Activated T-cell treated with anti-CD3 and anti-CD28 coated beads for 24 hours (primary cell): ENCODE measurements at regions not wholly inside any gene's neighbourhood (a gene's known extent, or its start where the extent isn't known, plus 50 kb on each side); places are given as distances from the start of the nearest gene placed in this dataset.

Experiments used
- DNase-seq: peaks from one replicate; pipeline ENCODE4 v3.0.0-alpha.2; 2020; ENCODE audit warnings: low read depth

DNA sequence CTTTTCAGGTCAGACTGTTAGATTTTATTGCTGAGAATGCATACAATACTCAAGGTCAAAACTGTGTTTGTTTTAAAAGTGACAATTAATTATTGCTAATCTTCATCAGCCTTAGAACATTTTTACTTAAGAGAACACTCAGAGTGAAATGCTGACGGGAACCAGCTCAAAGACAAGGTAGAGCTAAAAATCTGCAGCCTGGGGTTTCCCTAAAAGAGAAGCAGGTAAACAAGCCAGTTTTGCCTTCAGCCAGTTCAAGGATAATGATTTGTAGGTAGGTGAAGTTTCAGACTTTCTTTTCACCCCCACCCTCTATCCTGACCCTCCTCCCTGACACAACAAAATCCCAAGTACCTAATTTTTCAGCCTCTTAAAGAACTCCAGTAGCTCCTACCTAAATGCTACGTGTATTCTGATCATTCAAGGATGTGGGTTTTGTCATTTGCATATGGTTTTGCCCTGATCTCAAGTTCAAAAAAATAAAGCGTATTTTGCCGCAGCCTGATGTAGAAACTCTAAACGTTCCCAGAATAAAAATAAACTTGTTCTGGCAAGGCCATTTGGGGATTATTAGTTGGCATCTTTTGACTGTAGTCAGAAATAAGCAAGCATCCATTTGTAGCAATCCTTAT lies 407.2 kb downstream of the EFNA5 start:
- DNase-seq: no peak

DNA sequence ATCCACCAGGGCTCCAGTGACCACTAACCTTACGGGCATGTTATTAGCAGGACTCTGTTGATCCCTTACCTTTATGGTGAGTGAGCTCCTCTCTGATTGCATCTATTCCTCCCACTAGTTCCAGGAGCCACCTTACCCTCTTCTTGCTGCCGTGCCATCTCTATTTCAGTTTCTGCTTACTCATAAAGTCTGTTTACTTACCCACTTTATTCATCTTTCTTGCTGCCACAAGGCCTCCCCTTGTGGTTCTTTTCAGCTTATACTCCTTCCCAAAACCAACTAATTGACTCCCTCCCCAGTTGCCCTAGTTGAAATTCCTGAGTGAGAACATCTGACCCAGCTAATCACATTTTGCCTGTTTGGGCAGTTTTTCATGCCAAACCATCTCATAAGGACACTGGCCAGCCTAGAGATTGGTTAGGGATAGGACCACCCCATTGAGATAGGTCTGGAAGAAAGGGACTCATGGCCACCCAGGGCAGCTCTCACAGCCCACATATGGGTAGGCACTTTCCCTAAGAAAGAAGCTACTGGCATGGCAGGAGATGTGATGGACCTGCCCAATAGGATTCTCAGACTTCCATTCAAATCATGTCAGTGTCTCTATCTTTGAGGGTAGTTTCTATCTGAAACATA lies 412.7 kb downstream of the EFNA5 start:
- DNase-seq: no peak

DNA sequence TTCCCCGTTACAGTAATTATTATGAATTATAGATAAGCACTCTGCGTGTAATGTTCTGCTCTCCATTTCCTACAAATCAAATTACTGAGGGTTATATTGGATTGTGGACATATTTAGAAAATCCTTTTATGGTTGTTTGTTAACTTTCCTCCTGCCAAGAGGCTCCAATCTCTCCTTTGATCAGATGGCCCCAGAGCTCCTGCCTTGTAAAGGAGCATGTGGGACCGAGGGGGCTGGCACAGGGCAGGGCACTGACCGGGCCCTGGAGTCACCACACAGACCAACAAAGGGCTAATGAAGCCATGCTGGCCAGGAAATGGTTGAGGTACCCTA lies 415.9 kb downstream of the EFNA5 start:
- no peak for DNase-seq

DNA sequence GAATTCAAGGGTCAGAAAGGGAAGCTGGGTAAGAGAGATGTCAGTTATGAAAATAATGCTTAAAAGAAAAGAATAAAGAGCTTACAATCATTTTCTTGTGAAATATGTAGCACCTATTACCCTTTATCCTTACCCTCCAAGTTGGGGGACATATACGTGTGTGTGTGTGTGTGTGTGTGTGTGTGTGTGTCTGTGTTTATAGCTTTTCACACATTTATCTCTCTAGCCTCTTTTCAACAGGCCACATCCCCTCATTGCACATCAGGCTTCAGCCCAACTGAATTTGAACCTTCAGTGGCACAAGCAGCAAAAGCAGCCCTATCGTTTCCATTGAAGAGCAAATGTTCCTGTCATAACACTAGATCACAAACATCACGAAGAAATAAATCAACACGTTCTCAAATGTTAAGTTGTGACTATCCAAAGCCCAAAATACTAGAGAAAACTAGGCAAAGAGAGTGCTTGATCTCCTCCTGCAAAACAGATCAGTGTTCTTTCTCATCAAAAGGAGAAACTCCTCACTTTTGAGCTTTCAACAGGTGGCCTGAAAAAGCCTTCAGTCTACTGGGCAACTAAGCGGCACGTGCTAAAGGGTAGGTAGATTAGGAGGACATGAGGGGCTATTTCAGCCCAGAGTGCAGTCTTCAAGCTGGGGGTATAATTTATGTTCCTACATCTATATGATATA lies 416.4 kb downstream of the EFNA5 start:
- DNase-seq: no peak

DNA sequence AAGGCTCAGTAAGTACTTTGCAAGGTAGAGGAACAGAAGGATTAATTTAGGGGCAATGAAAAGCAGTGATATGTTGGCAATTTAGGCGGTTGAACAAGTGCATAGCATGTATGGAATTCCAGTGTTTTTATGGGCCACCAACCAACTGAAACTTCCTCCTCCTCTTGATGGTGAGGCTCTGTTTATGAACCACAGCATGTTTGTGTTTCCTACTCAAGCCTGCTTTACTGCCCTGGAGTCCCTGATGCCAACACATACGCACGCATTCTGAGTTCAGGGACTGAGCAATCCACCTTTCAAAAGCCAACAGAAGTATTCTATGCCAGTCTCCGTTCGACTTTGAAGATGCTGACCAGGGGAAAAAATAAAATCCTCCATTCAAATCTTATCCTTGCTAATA lies 417.5 kb downstream of the EFNA5 start:
- no peak for DNase-seq

DNA sequence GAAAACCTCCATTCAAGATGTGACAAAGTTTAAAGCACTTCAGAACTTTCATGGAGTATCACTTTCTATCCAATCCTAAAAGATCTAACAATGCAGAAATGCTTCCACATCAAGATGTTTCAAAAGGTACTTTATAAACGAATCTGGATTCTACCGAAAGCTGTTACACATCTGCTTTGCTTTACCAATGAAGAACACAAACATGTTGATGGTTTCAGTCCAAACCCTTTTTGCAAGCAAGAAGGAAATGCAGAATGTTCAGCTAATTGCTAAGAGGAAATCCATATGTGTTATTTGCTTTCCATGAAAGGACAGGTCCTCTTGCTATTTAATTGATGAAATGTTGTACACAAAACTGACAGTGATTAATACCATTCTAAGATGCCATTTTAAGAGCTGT lies 419.6 kb downstream of the EFNA5 start:
- DNase-seq: no peak

DNA sequence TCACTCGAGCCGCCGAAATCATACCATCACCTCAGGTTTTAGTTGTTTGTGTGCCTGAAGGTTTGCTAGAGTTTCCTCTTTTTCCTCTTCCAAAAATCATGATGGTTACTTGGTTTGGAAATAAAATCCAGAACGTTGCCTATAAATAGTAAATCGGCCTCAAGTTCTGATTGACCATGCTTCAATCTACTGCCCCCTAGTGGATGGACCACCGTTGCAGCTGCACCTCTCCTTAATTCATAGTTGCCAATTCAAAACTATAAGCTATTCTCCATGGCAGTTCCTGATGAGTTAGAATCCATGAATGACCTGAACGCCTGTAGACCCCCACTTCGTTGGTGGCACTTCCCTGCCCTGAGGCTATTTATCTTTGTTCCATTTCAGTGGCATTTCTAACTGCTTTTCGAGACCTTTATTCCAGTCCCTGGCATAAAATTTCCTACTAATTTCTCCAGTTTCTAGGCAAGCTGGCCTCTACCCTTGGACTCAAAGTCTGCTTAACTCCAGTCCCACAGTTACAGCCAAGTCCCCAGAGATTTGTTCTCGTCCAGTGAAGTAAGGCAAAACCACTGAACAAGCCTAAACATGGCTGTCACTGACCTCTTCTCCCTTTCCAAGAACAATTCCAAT lies 422.6 kb downstream of the EFNA5 start:
- peak; percentile 10 for DNase-seq

DNA sequence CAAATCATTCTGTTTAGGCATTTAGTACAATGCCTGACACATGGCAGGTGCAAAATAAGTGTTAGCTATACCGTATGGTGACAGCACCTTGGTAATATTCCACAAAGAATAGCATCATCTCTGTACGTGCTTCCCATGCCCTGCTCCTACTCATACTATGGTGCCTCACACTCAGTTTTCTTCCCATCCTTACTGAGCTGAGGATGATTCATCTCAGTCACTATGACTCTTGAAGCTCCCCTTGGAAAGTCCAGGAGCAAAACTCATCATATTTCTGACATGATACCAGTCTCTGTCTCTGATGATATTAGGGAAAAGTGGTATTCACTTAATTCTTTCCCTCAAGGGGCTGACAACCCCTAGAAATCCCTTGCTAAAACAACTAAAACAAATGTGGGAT lies 423.3 kb downstream of the EFNA5 start:
- DNase-seq: no peak

DNA sequence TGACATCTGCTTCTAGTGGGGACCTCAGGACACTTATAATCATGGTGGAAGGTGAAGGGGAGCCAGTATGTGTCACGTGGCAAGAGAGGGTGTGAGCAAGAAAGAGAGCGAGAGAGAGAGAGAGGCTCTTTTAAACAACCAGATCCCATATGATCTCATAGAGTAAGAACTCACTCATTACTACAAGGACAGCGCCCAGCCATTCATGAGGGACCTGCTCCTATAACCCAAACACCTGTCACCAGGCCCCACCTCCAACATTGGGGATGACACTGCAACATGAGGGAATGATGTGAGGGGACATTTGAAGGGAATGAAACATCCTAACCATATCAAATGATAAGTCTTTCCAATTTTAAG lies 427.5 kb downstream of the EFNA5 start:
- DNase-seq: no peak

DNA sequence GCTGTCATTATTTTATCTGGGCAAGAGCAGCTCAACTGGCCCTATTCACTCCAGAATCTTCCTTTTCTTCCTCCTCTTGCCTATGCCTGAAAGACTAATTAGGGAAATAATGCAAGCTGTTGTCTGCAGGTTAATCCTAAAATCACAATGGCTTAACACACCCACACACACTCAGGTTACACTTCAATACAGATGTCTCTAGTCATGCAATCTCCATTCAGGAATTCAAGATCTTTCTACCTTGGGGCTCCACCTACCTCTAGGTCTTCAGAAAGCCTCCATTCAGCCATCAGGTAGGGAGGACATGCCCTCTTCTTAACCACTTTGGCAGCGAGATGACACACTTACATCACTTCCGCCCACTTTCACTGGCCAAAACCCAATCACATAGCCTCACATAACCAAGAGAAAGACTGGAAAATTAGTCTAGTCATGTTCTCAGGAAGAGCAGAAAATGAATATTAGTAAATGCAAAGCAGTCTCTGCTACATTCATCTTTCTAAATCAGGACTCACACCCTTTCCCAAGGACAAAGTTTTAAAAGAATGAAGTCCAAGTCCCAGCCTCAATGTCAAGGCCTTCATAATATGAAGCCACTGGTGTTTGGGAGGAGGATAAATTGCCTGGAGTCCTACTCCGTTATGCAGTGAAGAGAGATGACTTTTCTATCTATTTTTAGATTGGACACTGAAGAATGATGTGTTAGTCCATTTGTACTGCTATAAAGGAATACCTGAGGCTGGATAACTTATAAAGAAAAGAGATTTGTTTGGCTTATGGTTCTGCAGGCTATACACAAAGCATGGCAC lies 428.1 kb downstream of the EFNA5 start:
- DNase-seq: no peak

DNA sequence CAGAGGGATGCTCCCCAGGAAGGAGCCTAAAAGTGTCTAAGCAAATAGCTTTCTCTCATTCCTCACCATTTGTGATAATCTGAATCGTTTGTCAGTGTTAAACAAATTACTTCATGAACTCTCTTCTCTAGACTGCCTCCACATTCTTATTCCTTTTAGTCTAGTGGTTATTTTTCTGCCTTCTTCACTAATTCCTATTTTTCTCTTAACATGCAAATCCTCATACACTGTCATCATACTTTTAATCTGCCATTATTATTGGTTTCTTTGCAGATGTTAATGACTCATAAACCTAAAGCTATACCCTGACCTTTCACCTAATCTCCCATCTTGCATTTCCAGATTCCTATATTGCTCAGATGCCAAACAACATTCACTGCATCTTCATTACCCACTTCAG lies 428.9 kb downstream of the EFNA5 start:
- no peak for DNase-seq

DNA sequence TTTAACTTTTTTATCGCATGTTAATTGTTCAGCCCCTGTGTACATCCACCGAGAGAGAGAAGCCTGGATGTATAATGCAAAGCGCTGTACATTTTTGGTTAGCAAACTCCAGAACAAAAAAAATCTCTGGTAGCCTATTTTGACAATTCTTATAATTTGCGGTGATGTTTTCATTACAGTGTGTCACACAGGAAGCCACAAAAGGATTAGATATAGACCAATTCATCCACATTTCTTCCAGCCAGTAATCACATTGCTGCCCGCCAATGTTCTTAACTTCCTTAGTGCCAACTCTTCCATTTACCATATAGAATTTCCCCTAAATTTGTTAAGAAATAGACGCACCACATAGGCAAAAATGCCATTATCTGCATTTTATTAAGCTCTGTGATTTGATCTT lies 435.6 kb downstream of the EFNA5 start:
- no peak for DNase-seq

DNA sequence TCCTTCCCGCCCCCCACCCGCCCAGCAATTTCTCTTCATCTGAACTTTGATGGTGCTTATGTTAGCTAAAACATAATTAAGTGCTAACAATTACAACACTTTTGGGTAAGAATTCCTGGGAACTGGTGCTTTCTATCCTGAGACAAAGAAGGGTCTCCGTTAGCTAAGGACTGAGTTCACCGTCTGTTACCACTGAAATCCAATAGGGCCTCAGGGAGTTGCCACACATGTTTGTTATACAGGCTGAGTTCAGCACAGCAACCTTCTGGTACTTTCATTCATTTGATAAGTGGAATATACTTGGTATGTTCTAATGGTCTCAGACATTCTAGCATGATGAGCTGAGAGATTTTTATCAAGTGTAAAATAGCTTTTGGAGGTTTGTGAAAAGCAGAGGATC lies 437.9 kb downstream of the EFNA5 start:
- no peak for DNase-seq

DNA sequence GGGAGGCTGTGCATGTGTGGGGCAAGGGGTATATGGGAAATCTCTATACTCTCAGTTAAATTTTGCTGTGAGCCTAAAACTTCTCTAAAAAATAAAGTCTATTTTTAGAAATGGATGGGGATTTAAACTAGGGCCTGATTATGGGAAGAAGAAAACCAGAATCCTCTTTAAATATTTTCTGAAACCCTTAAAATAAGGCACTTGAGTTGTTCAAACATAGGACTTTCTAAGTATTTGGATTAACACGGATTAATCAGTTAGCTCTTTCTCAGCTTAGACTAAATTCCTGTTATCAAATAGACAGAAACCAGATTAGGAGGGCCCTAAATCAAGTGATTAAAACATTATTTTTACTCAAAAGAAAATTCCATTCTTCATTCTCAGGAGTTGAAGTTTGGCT lies 438.4 kb downstream of the EFNA5 start:
- no peak for DNase-seq

DNA sequence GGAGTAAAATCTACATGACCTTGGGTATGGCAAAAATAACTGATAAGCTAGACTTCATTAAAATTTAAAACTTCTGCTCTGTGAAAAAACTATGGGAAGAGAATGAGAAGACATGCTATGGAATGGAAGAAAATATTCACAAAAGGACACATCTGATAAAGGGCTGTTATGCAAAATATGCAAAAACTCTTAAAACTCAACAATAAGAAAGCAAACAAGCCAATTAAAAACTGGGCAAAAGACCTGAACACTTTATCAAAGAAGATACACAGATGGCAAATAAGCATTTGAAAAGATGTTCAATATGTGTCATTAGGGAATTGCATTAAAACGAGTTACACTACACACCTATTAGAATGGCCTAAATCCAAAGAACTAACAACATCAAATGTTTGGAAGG lies 439.5 kb downstream of the EFNA5 start:
- DNase-seq: no peak

DNA sequence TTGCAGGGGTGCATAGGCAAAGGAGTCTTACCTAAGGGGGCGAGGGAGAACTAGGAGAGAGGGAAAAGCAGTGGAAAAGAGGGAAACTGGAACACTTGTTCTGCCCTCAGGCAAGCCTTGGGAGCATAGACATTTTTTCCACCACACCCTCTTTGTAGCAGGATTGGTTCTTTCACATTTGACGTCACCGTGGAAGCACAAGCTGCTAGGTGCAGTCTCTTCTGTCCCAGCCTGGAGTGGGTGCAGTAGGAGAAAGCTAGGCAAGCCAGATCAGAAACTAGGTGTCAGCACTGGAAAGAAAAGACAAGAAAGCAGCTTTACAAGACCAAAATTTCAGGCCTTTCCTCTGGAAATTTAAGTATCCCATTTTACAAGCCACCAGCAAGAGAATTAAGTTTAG lies 440.4 kb downstream of the EFNA5 start:
- DNase-seq: no peak

DNA sequence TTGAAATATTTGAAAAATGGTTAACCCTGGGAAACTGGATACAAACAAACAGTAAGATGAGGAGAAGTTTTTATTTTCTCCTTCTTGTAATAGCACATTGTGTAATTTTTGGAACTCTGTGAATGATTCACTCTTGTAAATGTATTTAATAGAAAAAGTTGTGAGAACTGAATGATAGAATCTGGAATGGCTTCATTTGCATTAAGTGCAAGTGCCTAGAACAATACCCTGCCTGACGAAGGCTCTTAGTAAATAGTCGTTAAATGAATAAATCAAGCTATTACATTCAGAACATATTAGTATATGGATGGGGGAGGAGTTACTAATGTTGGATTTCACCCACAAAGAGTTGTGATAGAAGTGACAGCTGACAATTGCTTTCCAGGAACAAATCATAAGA lies 442.5 kb downstream of the EFNA5 start:
- no peak for DNase-seq

DNA sequence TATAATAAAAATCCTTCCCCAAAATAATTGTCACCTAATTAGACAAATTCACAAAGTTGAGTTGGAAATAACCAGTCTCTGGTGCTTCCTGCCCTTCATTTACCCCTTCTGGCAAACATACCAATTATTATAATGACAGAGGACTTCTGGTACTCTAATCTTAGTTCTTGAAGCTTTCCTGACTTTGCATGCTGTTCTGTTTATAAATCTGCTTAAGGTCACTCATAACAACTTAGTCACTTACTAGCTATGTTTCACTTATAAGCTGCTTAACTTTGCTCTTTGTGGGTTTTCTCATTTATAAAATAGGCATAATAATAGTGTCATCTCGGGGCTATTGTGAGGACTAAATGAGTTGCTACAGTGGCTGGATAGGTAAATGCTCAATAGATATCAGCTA lies 446.5 kb downstream of the EFNA5 start:
- DNase-seq: no peak

DNA sequence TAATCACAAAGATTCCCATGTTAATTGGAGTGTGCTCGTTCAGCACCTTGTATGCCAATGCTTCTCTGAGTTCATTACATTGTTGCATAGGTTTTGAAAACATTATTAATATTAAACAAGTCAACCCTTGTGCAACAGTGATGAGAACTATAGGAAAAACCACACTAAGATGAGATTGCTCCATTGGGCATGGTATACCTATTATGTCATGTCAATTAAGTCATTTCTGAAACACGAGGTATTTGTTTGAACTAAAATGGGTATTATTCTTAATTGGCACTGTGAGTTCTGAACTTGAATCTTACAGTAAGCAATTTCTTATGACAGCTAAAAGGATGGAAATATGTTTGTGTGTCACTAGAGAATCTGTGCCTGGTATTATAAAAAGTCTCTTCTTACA lies 447.7 kb downstream of the EFNA5 start:
- no peak for DNase-seq

DNA sequence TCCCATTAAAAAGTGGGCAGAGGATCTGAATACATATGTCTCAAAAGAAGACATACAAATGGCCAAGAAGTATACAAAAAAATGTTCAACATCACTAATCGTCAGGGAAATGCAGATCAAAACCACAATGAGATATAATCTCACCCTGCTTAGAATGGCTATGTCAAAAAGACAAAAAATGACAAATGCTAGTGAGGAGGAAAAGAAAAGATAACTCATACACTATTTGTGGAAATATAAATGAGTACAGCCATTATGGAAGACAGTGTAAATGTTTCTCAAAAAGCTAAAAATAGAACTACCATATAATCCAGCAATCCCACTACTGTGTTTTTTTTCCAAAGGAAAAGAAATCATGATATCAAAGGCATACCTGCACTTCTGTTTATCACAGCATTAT lies 450.7 kb downstream of the EFNA5 start:
- DNase-seq: no peak

DNA sequence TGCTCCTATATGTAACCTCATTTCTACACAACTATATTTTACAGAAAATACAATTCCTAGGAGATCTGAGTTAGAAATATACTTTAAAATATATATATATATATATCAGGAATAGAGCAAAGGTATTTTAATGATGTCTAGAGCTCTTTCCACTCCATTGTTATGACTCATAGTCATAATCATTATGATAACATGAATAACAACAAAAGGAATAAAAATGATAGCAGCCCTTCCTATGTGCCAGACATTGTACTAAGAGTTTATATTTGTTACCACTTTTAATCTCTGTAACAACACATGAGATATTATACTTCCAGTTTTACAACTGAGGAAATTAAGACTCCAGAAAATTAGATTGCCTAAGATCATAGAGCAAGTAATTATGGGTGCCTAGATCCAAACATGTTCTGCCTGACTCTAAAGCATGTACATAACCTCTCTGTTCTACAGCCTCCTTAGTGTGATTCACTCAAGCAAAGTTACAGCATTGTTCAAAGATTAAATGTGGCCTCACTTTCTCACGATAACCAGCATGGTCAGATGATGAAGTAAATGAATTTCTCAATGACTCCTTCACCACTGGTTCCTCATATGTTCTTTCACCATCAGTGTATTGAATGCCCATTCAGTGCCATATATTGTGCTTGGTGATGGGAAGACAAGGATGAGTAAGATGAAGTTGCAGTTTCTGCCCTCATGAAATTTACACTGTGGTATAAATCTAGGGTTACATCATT lies 452.1 kb downstream of the EFNA5 start:
- no peak for DNase-seq

DNA sequence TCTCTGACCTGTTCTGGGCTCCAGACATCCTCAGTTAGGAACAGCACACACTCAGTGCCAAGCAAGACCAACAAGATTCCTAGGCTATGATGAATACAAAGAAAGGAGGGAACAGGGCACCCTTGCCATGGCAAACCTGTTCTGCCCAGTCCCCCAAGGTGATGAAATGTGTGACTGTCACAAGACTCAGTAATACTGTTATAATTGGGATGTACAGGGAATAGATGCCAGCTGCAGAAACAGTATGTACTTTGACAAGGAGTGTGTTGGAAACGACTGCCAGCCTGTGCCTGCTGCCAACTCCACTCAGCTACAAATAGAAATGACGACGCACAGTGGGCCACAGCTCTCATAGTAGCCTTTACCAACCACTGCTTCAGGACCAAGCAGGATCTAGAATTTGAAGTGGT lies 453.0 kb downstream of the EFNA5 start:
- DNase-seq: no peak
